GM12878 (cell line): ENCODE measurements at regions not wholly inside any gene's neighbourhood (a gene's known extent, or its start where the extent isn't known, plus 50 kb on each side); places are given as distances from the start of the nearest gene placed in this dataset.

Experiments used
- ATAC-seq: fragments of 200-7000 bp; cut with Tn5 transposase; 3 replicates; pipeline ENCODE4 v1.9.1; 2020; ENCODE audit warnings: mild to moderate bottlenecking, moderate library complexity
- BruUV-seq: library from RNA; stranded (reverse); fragments of 400-500 nt; replicated peaks from 2 replicates; lab custom pipeline; 2021; lab: Mats Ljungman, UMichigan
- CTCF ChIA-PET: fragments of 300-600 bp; sonication (Branson Sonifier 250); formaldehyde crosslinking; extraction: SDS; loops from one replicate; lab custom pipeline; 2021; ENCODE audit warnings: inconsistent platforms; lab: Yijun Ruan, JAX
- POLR2A ChIA-PET: fragments of 350-600 bp; formaldehyde crosslinking; extraction: SDS; loops from one replicate; lab custom pipeline; 2021; ENCODE audit warnings: inconsistent platforms; lab: Charles Lee
- RAD21 ChIA-PET: fragments of 300-600 bp; sonication (Branson Sonifier 250); formaldehyde crosslinking; loops from one replicate; lab custom pipeline; 2023; ENCODE audit warnings: antibody characterized with exemption; ENCODE audit not compliant: unreplicated experiment; lab: Charles Lee
- SMC1A ChIA-PET: fragments of 300-600 bp; sonication (Branson Sonifier 250); formaldehyde crosslinking; loops from one replicate; lab custom pipeline; 2023; ENCODE audit not compliant: unreplicated experiment, uncharacterized antibody; lab: Charles Lee
- DNase-seq: peaks from one replicate; pipeline ENCODE4 v3.0.0-alpha.2; 2011; ENCODE audit warnings: low read depth, low spot score
- FAIRE-seq: peaks from 3 replicates; lab custom pipeline; 2011; peaks lifted over from hg19 to GRCh38; lab: Jason Lieb, UNC
- H2AFZ ChIP-seq: 2 replicates; pipeline ENCODE4 v1.6.0; 2011; ENCODE audit warnings: low read depth, low read length, control low read depth; ENCODE audit not compliant: control insufficient read depth
- H3K27ac ChIP-seq: 2 replicates; pipeline ENCODE4 v1.5.1; 2011; ENCODE audit warnings: control low read depth; ENCODE audit not compliant: control insufficient read depth, insufficient read depth
- H3K27me3 ChIP-seq, 2 experiments: replicated peaks in 1 of 2; 2 replicates each; pipeline versions ENCODE4 v1.6.0 to v1.6.1; 2011; ENCODE audit warnings: low read length in 1 of 2; ENCODE audit not compliant: control insufficient read depth in 2 of 2, insufficient read depth in 2 of 2
- H3K36me3 ChIP-seq, 2 experiments: 2 replicates each; pipeline ENCODE4 v1.5.1; 2011; ENCODE audit warnings: low read length in 1 of 2; ENCODE audit not compliant: control insufficient read depth in 2 of 2, insufficient read depth in 2 of 2
- H3K4me1 ChIP-seq: 2 replicates; pipeline ENCODE4 v1.6.1; 2011; ENCODE audit warnings: mild to moderate bottlenecking, low read length, moderate library complexity, mixed read lengths; ENCODE audit not compliant: control insufficient read depth, insufficient read depth
- H3K4me2 ChIP-seq: 2 replicates; pipeline ENCODE4 v1.6.0; 2011; ENCODE audit warnings: control low read depth; ENCODE audit not compliant: control insufficient read depth, insufficient read depth
- H3K4me3 ChIP-seq: fragments of 200-600 bp; sonication (generic); 2 replicates; pipeline ENCODE4 v1.5.1; 2016
- H3K79me2 ChIP-seq: 2 replicates; pipeline ENCODE4 v1.6.0; 2011; ENCODE audit warnings: low read length; ENCODE audit not compliant: control insufficient read depth, insufficient read depth
- H3K9ac ChIP-seq: 2 replicates; pipeline ENCODE4 v1.8.0; 2011; ENCODE audit warnings: low read length, control low read depth, mixed read lengths; ENCODE audit not compliant: control insufficient read depth, insufficient read depth
- H3K9me3 ChIP-seq: replicated peaks from 3 replicates; pipeline ENCODE4 v1.5.1; 2011; ENCODE audit warnings: mild to moderate bottlenecking, low read length; ENCODE audit not compliant: control insufficient read depth, insufficient read depth
- H4K20me1 ChIP-seq: 2 replicates; pipeline ENCODE4 v1.6.0; 2011; ENCODE audit not compliant: control insufficient read depth, insufficient read depth
- BMI1 ChIP-seq: fragments of 450-650 bp; IDR thresholded peaks from 2 replicates; pipeline ENCODE4 v1.6.1; 2016; ENCODE audit warnings: mild to moderate bottlenecking, moderate library complexity, borderline replicate concordance
- CREM ChIP-seq: IDR thresholded peaks from 2 replicates; pipeline ENCODE4 v1.6.1; 2014; ENCODE audit warnings: antibody characterized with exemption, low read depth
- IRF4 ChIP-seq: IDR thresholded peaks from 2 replicates; pipeline ENCODE4 v1.6.1; 2011; ENCODE audit warnings: low read depth, low read length
- PAX5 ChIP-seq: IDR thresholded peaks from 2 replicates; pipeline ENCODE4 v1.6.1; 2011; ENCODE audit warnings: low read depth, low read length, borderline replicate concordance
- SUZ12 ChIP-seq: fragments of 200-600 bp; sonication (generic); IDR thresholded peaks from one replicate; pipeline ENCODE4 v1.6.1; 2018; ENCODE audit warnings: antibody characterized with exemption, mild to moderate bottlenecking; ENCODE audit not compliant: unreplicated experiment
- TARDBP ChIP-seq: IDR thresholded peaks from 2 replicates; pipeline ENCODE4 v1.6.1; 2016; ENCODE audit warnings: borderline replicate concordance
- WGBS: methylation state at CpG from one replicate; pipeline ENCODE4 v1.1.6; 2016; ENCODE audit warnings: low lambda C conversion rate; ENCODE audit not compliant: insufficient replicate concordance, insufficient coverage; ENCODE audit errors: missing lambda C conversion rate; 5-methylcytosine and 5-hydroxymethylcytosine counted together
- in situ Hi-C: fragments of 300-500 bp; cut with MboI; formaldehyde crosslinking; loops from 9 replicates; pipeline ENCODE4 v1.14.3; 2018; ENCODE audit warnings: mixed read lengths
- intact Hi-C: fragments of 100-400 bp; cut with micrococcal nuclease; formaldehyde crosslinking; loops from one replicate; pipeline ENCODE4 v1.14.2; 2022; ENCODE audit not compliant: unreplicated experiment
- TF ChIP-seq, protein P1 (sequence below): IDR thresholded peaks from 2 replicates; pipeline ENCODE4 v1.6.1; 2012; ENCODE audit warnings: low read depth, low read length, improper control_type of control experiment
- TF ChIP-seq, protein P2 (sequence below): fragments of 450-650 bp; IDR thresholded peaks from 2 replicates; pipeline ENCODE4 v1.6.1; 2017; ENCODE audit warnings: mild to moderate bottlenecking
- TF ChIP-seq, protein P3 (sequence below): IDR thresholded peaks from 2 replicates; pipeline ENCODE4 v1.6.1; 2012; ENCODE audit warnings: mild to moderate bottlenecking, low read depth, low read length
- TF ChIP-seq, protein P4 (sequence below): fragments of 450-650 bp; IDR thresholded peaks from 2 replicates; pipeline ENCODE4 v1.6.1; 2016; ENCODE audit warnings: mild to moderate bottlenecking, moderate library complexity, borderline replicate concordance
- TF ChIP-seq, protein P5 (sequence below): IDR thresholded peaks from 2 replicates; pipeline ENCODE4 v1.6.1; 2011; ENCODE audit warnings: low read depth, mild to moderate bottlenecking, low read length, moderate library complexity, borderline replicate concordance; ENCODE audit errors: extremely low read depth

DNA sequence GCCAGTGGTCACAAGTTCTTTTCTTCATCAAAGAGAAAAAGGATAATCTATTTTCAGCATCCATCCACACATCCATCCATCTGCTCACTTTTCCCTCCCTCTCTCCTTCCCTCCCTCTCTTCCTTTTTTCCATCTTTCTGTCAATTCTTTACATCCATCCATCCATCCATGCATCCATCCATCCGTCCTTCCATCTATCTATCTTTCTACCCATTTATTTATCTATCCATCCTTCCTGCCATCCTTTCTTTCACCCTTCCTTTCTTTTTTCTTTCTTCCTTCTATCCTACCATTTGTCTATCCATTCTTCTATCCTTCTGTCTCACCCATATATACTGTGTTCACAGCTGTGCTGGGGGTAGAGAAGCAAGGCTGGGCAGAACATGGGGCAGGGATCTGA is 212.4 kb upstream of the GALNT2 start:
- Histone ChIP-seq H4K20me1 (no peaks in the 10 kb centered on the region), H3K79me2 (no peaks in the 10 kb centered on the region), H3K27ac (no peak overlapping the region), H2AFZ (no peak overlapping the region), H3K36me3 (no peaks in the 10 kb centered on the region), H3K9ac (no peak overlapping the region), H3K27me3 (no peaks in the 10 kb centered on the region), H3K4me1 (peaks cover 11% of the 10 kb centered on the region), H3K4me2 (no peak overlapping the region), H3K9me3 (no peaks in the 10 kb centered on the region), H3K4me3 (no peak overlapping the region)
- ChIA-PET RAD21 (no interaction called here), POLR2A (no interaction called here), CTCF (interaction anchor here (1.0 to 2.2 kb wide), 4 partner anchors 9 to 195 kb away, joined by 3 to 5 read pairs (median 3); no protein-coding TSS in a partner anchor), SMC1A (interaction anchor here (1.1 to 3.3 kb wide), 4 partner anchors 9 to 312 kb away, joined by 3 to 9 read pairs (median 6); no protein-coding TSS in a partner anchor)
- no TSS peak for BruUV-seq
- 94% methylated on average over 1 of the region's 1 CpG for WGBS
- TF ChIP-seq PAX5 (no peak), TARDBP (no peak), IRF4 (no peak), BMI1 (no peak), CREM (no peak), SUZ12 (no peak)
- TF ChIP-seq, protein P1, sequence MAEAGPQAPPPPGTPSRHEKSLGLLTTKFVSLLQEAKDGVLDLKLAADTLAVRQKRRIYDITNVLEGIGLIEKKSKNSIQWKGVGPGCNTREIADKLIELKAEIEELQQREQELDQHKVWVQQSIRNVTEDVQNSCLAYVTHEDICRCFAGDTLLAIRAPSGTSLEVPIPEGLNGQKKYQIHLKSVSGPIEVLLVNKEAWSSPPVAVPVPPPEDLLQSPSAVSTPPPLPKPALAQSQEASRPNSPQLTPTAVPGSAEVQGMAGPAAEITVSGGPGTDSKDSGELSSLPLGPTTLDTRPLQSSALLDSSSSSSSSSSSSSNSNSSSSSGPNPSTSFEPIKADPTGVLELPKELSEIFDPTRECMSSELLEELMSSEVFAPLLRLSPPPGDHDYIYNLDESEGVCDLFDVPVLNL, result no peak
- TF ChIP-seq, protein P2, sequence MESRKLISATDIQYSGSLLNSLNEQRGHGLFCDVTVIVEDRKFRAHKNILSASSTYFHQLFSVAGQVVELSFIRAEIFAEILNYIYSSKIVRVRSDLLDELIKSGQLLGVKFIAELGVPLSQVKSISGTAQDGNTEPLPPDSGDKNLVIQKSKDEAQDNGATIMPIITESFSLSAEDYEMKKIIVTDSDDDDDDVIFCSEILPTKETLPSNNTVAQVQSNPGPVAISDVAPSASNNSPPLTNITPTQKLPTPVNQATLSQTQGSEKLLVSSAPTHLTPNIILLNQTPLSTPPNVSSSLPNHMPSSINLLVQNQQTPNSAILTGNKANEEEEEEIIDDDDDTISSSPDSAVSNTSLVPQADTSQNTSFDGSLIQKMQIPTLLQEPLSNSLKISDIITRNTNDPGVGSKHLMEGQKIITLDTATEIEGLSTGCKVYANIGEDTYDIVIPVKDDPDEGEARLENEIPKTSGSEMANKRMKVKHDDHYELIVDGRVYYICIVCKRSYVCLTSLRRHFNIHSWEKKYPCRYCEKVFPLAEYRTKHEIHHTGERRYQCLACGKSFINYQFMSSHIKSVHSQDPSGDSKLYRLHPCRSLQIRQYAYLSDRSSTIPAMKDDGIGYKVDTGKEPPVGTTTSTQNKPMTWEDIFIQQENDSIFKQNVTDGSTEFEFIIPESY, result no peak
- TF ChIP-seq, protein P3, sequence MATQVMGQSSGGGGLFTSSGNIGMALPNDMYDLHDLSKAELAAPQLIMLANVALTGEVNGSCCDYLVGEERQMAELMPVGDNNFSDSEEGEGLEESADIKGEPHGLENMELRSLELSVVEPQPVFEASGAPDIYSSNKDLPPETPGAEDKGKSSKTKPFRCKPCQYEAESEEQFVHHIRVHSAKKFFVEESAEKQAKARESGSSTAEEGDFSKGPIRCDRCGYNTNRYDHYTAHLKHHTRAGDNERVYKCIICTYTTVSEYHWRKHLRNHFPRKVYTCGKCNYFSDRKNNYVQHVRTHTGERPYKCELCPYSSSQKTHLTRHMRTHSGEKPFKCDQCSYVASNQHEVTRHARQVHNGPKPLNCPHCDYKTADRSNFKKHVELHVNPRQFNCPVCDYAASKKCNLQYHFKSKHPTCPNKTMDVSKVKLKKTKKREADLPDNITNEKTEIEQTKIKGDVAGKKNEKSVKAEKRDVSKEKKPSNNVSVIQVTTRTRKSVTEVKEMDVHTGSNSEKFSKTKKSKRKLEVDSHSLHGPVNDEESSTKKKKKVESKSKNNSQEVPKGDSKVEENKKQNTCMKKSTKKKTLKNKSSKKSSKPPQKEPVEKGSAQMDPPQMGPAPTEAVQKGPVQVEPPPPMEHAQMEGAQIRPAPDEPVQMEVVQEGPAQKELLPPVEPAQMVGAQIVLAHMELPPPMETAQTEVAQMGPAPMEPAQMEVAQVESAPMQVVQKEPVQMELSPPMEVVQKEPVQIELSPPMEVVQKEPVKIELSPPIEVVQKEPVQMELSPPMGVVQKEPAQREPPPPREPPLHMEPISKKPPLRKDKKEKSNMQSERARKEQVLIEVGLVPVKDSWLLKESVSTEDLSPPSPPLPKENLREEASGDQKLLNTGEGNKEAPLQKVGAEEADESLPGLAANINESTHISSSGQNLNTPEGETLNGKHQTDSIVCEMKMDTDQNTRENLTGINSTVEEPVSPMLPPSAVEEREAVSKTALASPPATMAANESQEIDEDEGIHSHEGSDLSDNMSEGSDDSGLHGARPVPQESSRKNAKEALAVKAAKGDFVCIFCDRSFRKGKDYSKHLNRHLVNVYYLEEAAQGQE, result no peak
- TF ChIP-seq, protein P4, sequence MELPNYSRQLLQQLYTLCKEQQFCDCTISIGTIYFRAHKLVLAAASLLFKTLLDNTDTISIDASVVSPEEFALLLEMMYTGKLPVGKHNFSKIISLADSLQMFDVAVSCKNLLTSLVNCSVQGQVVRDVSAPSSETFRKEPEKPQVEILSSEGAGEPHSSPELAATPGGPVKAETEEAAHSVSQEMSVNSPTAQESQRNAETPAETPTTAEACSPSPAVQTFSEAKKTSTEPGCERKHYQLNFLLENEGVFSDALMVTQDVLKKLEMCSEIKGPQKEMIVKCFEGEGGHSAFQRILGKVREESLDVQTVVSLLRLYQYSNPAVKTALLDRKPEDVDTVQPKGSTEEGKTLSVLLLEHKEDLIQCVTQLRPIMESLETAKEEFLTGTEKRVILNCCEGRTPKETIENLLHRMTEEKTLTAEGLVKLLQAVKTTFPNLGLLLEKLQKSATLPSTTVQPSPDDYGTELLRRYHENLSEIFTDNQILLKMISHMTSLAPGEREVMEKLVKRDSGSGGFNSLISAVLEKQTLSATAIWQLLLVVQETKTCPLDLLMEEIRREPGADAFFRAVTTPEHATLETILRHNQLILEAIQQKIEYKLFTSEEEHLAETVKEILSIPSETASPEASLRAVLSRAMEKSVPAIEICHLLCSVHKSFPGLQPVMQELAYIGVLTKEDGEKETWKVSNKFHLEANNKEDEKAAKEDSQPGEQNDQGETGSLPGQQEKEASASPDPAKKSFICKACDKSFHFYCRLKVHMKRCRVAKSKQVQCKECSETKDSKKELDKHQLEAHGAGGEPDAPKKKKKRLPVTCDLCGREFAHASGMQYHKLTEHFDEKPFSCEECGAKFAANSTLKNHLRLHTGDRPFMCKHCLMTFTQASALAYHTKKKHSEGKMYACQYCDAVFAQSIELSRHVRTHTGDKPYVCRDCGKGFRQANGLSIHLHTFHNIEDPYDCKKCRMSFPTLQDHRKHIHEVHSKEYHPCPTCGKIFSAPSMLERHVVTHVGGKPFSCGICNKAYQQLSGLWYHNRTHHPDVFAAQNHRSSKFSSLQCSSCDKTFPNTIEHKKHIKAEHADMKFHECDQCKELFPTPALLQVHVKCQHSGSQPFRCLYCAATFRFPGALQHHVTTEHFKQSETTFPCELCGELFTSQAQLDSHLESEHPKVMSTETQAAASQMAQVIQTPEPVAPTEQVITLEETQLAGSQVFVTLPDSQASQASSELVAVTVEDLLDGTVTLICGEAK, result no peak
- TF ChIP-seq, protein P5, sequence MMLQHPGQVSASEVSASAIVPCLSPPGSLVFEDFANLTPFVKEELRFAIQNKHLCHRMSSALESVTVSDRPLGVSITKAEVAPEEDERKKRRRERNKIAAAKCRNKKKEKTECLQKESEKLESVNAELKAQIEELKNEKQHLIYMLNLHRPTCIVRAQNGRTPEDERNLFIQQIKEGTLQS, result no peak
- intact Hi-C loops, result loop anchor here (5.0 to 10.0 kb wide), 2 partner anchors 142 to 310 kb away; no protein-coding TSS in a partner anchor
- DNase-seq (no peak), FAIRE-seq (no peak), ATAC-seq (no peak)
- in situ Hi-C loops, result no loop called here
